GM21825 (cell line): ENCODE measurements at regions not wholly inside any gene's neighbourhood (a gene's known extent, or its start where the extent isn't known, plus 50 kb on each side); places are given as distances from the start of the nearest gene placed in this dataset.

ENCODE experiments used
- ATAC-seq: cut with Tn5 transposase; IDR thresholded peaks from one replicate; pipeline ENCODE4 v1.9.1; 2021; ENCODE audit warnings: mild to moderate bottlenecking, moderate library complexity; ENCODE audit not compliant: unreplicated experiment

DNA sequence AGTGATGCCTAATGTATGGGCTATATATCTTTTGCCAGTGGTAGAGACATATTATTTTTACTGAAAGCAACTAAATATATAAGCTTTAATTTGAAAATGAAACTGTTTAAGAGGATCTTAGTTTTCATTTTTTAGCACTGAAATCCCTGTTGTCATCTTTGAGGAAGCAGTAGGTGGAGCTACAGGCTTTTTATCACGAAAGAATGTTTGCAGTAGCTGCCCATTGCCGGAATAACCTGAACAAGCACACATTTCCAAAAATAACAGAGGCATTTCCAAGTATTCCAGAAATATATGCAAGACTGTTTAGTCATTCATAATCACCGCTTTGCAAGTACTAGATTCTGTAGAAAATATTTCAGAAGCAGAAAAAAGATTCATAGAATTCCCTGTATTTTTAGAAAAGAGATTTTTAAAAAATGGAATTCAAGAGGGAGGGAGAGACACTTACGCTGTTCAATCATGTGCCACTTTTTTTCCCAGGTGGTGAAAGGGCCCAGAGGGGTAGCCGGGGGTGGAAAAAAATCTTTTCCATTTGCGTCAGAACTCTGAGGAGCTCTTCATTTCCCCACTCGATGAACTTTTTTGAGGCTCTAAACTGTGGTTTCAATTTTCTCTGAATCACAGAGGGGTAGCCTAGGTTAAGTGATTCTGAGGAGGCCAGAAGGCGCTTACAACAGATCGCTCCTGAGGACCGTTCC is 142.5 kb upstream of the FERMT1 start:
- no peak for ATAC-seq

DNA sequence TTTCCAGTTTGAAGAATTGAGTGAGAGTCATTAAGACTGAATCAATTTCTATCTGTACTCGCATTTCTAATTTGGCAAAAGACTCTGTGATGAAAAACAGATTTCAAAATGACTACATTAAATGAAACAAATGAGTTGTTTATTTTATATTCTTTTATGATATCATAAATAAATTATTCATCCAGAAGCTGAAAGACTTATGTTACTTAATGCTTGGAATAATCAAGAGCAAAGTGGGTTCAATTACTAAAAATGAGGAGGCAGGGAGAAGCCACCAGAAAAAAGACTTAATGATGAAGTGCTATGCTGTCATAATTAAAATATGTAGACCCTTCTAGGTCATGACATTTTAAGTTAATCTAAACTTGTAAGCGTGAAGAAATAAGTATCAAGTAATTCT is 130.6 kb upstream of the FERMT1 start:
- no peak for ATAC-seq

DNA sequence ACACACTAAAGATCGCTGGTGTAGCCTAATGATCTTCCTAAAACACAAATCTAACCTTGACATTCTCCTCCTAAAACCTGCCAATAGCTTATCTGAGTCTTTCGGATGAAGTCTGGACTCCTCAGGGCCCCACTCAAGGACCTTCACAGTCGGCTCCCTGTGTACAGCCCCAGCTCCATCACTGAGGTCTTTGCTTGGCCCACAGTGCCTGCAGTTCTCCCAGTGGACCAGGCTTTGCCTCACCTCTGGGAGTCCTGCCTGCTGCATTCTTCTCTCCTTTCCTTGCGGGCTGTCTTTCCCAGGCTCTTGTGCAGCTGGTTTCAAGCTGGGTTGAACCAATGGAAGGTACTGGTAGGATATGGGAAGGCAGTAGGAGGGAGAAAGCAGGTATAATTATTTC is 122.6 kb upstream of the FERMT1 start:
- ATAC-seq = no peak

DNA sequence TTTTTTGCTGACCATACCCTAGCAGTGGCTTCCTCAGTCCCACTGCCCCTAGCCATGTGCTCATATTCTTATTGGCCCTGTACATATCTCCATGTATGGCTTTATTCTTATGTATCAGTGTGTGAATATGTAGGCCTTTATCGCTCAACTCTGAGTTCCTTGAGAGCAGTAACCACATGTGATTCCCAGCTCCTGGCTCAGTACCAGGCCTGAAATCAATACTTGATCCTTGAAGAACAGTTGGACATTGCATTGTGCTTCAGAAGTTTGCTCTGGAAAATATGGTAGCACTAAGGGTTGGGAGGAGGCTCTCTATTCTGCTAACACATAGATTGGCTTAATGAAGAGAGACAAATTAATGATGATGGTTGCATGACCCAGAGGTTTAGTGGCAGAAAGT is 118.8 kb upstream of the FERMT1 start:
- ATAC-seq = no peak

DNA sequence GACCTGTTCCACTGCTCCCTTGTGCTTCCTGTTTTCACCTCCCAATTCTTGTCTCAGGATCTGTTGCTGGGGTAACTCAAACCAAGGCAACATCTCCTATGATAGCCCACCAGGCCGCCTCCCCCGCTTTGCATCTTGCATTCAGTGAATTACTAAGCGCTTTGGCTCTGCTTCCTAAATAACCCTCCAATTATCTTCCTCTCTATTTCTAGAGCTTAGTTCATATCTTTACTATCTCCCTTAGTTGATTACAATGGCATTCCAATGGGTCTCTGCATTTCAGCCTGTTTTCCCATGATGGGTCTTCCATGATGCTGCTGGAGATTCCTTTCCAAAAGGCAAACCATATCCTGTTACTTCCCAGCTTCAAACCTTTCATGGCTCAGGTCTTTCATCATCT is 117.2 kb upstream of the FERMT1 start:
- ATAC-seq = no peak

DNA sequence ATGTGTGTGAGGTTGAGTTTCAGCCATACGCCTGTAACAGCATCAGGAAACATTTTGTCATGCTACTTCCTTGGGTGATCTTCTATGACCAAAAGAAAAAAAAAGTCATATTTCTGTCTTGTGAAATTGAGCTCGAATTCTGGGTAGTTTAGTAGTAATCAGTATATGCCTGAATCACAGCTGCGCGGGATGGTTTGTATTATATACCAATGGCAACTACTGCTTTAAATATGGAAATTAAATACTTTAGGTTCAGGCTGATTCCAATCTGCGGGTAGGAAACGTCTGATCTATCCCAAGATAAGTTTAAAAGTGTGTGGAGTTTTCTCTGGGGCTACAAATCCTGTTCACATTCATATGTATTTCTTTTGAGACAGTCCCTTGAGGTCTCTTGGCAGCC is 115.6 kb upstream of the FERMT1 start:
- ATAC-seq = no peak

DNA sequence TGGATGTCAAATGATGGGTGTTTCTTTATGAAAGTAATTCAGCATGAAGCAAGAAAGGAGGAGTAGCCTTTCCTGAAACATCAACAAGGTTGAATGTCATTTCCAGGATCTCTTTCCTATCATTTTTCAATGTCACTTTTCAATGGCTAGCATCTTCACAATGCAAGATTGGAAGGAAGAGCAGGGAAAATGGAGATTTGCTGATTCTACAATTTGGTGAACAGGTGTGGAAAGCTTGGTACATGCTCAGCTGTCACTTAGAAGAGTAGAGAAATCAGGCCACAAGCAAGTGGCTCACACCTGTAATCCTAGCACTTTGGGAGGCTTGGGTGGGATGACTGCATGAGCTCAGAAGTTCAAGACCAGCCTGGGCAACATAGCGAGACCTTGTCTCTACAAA is 112.7 kb upstream of the FERMT1 start:
- no peak for ATAC-seq

DNA sequence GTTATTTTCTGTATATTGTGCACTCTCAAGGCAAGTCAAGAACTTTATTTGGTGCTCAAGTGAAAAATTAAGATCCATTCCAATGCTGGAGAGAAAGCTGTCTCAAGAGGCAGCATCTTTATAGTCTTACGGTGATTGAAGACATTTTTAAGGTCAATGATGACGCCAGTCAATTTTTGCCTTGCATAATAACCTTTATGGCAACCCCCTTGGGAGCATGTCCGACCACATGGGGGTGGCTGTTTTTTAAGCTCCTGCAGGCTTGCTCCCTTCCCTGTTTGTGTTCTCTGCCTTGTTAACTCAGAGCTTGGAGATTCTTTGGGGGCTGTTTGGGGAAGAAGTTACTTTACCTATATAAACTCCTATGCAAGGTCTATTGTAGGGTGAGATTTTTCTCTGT is 109.6 kb upstream of the FERMT1 start:
- no peak for ATAC-seq

DNA sequence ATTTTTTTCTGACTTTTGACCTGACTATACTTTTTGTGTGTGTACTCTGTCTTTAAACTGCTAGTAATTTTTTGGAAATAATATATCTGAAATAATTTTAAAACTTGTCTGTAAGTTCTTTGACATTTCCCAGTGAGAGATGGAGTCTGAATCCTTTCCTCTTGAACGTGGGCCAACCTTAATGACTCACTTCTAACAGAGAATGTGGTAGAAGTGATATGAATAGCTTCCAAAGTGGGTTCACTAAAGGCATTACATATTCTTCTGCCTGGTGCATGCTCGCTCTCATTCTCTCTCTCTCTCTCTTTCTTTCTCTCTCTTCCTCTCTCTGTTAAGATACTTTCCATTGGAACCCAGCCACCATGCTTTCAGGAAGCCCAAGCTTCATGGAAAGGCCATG is 108.7 kb upstream of the FERMT1 start:
- no peak for ATAC-seq

DNA sequence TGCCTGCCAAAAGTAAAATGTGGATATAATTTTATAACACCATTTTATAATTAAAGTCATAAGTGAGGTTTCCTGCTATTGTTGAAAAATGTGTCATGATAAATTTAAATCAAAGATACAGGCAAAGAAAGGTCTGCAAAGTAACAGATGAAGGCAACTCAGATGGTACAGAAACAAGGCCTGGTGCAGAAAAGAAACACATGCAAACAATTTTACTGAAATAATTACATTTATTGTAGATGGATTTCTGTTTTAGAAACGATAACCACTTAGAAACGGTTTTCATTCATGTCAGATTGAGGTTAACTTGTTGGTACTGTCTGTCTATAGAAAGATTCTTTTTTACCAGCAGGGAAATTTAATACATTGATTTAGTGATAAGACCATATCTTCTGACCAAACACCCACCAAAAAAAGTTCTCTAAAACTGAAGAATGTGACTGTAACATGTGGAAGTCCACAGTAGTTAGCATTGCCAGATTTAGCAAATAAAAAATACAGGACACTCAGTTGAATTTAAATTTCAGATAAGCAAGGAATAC is 105.5 kb upstream of the FERMT1 start:
- no peak for ATAC-seq

DNA sequence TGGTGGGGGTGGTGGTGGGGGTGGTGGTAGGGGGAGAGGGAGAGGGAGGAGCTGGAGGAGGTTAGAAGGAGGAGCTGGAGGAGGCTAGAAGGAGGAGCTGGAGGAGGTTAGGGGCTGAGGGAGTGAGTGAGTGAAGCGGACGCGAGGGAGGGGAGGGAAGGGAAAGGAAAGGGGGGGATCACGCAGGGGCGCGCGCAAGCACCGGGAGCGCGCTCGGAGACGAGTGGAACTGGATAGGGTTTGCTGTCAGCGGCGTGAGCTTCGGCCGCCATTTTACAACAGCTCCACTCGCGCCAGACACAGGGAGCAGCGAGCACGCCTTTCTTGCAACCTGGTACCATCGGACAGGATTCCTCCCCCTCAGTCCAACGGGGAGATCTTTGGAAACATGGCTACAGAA is 90.5 kb upstream of the FERMT1 start:
- no peak for ATAC-seq

DNA sequence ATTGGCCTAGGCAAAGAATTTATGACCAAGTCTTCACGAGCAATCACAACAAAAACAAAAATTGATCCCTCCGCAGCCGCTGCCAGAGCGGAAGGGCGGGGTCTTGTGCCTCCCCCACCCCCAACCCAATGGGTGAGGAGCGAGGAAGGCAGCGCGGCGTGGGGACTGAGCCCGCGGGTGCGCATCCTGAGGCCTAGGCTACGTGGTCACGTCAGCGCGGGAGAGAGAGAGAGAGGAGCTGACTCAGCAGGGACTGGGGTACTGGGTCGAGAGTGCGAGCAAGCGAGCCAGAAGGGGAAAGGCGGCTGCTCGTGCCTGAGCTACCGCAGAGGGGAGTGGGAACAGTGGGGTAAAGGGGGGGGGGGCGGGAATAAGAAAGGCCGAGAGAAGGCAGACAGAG is 90.1 kb upstream of the FERMT1 start:
- ATAC-seq = no peak

DNA sequence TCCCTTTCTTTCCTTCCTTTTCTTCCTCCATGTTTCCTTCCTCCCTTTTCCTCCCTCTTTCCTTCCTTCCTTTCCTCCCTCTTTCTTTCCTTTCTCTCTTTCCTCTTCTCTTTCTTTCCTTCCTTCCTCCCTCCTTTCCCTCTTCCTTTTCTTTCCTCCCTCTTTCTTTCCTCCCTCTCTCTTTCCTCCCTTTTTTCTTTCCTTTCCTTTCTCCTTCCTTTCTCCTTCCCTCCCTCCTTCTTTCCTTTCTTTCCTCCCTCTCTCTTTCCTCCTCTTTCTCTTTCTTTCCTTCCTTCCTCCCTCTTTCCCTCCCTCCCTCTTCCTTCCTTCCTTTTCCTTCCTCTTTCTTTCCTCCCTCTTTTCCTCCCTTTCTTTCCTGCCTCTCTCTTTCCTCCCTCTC is 86.3 kb upstream of the FERMT1 start:
- ATAC-seq = no peak

DNA sequence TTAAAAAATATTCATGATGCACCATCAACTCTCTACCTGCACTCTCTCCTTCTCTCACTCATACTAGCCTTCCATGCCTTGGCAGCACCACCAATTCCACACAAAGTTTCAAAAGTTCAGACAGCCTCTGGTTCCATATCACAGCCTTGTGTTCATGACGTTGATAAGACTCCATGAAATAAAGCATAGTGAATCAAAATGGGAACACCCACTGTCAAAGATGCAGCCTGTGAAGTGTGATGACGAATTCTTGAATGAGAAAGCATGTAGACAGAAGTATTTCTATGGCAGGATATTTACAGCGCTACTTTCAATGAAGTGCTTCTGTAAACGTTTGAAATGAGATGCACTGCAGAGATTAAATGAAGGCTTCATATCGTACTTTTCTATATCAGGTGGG is 77.3 kb upstream of the FERMT1 start:
- ATAC-seq = no peak

DNA sequence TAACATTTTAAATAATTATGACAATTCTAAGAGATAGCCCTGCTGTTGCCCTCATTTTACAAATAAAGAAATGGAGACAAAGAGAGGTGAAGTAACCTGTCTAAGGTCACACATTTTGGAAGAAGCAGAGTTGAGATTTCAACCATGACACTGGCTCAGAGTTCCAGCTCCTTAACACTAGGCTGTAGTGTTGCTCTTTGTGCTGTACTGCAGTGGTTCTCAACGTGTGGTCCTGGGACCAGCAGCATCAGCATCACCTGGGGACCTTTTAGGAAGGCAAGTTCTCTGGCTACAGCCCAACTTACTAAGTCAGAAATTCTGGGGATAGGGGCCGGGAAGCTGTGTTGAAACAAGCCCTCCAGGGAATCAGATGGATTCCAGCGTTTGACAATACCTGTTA is 62.4 kb upstream of the FERMT1 start:
- no peak for ATAC-seq

DNA sequence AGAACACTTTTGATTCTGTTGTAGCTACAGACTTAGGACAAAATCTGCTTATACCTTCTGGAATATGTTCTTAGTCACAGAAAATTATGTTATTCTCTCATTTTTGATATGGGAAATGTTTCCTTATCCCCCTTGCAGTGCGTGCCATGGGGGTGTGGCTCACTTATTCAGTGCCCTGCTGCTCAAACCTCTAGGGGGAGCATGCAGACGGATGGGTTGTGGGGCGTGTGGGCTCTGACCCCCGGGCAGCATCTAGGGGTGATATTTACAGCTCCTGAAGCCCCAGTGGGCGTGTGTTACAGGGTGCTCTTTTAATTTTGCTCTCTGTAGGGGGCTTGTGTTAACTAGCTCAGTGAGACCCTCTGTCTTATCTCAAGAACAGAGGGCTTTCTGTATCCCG is 61.3 kb upstream of the FERMT1 start:
- no peak for ATAC-seq

DNA sequence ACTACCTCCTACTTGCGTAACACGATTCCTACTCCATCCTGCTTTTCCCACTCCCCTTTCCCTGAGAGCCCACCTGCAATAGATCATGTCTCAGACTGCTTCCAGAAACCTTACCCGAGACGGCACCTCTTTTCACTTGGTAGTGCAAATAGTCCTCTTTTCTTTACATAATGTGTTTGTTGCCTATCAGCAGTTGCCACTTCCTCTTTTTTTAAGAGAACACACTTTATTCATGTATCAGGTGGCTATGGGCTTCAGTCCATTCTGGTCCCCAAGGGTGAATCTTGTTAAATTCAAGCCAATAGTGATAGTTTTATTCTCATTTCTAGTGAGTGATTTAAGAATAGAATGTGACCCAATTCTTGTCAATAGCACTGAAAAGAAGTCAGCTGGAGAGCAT is 57.7 kb upstream of the FERMT1 start:
- no peak for ATAC-seq

DNA sequence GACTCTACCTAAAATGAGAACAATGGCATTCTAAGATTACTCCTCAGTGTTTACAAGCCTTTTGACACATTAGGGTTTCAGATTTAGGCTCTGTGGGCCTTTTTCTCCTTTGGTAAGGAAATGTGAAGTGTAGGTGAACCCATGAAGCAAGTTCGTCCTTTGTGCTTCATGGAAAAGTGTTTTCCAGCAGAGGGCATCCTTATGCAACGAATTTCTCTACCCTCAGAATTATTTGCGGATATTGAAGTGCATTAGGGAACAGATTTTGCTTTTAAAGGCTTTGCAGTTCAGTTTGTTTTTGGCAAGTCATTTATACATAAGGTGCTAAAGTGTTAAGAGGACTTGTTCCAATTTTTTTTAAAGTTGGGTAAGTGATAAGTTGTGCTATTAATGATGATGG is 55.7 kb upstream of the FERMT1 start:
- no peak for ATAC-seq

DNA sequence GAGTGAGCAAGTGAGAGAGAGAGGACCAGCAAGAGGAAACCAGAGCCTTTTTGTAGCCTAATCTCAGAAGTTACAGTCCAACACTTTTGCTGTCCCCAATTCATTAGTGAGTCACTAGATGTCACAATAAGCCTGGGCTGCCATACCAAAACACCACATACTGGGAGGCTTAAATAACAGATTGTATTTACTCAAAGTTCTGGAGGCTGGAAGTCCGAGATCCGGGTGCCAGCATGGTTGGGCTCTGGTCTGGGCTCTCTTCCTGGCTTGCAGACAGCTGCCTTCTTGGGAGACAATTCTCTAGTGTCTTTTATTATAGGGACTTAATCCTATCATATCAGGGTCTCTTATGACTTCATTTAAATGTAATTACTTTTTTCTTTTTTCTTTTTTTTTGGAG is 50.7 kb upstream of the FERMT1 start:
- no peak for ATAC-seq
